Adrenal gland (tissue), 5 donors: ENCODE measurements at regions not wholly inside any gene's neighbourhood (a gene's known extent, or its start where the extent isn't known, plus 50 kb on each side); places are given as distances from the start of the nearest gene placed in this dataset.

Experiments
- POLR2A ChIP-seq, 2 donors: fragments of 450-650 bp; IDR thresholded peaks; one replicate each; pipeline ENCODE4 v1.6.1; 2017; ENCODE audit warnings: antibody characterized with exemption in 2 of 2, mild to moderate bottlenecking in 2 of 2, moderate library complexity in 1 of 2
- TF ChIP-seq, protein P1 (sequence below), 6 experiments: fragments of 450-650 bp in 4 of 6; fragments of 200-600 bp in 2 of 6; sonication (generic) in 1 of 6; IDR thresholded peaks; 1 replicate in 5 of 6; 2 replicates in 1 of 6; pipeline versions ENCODE4 v1.5.1 to v1.8.0; 2016 to 2021; ENCODE audit warnings: antibody characterized with exemption in 6 of 6, mild to moderate bottlenecking in 2 of 6, moderate library complexity in 1 of 6
- donor health status: DM: no; HTN: no; CAD: no.

- TF ChIP-seq, protein P1, sequence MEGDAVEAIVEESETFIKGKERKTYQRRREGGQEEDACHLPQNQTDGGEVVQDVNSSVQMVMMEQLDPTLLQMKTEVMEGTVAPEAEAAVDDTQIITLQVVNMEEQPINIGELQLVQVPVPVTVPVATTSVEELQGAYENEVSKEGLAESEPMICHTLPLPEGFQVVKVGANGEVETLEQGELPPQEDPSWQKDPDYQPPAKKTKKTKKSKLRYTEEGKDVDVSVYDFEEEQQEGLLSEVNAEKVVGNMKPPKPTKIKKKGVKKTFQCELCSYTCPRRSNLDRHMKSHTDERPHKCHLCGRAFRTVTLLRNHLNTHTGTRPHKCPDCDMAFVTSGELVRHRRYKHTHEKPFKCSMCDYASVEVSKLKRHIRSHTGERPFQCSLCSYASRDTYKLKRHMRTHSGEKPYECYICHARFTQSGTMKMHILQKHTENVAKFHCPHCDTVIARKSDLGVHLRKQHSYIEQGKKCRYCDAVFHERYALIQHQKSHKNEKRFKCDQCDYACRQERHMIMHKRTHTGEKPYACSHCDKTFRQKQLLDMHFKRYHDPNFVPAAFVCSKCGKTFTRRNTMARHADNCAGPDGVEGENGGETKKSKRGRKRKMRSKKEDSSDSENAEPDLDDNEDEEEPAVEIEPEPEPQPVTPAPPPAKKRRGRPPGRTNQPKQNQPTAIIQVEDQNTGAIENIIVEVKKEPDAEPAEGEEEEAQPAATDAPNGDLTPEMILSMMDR (IDR thresholded peaks at IDR 0.05): no peak
- no peak for TF ChIP-seq POLR2A (IDR thresholded peaks at IDR 0.05)
Observed at GRCh38 chr6:126172131-126172530, 167.8 kb upstream of the CENPW start.
